ENCODE measurements at regions not wholly inside any gene's neighbourhood (a gene's known extent, or its start where the extent isn't known, plus 50 kb on each side); places are given as distances from the start of the nearest gene placed in this dataset.

GRCh38 chr18:39660141-39660540, 2094.5 kb upstream of the CELF4 start:
- peaks cover 3% of the 10 kb centered on the region for H3K36me3 Mint-ChIP-seq
- TF ChIP-seq EZH2 (IDR thresholded peaks at IDR 0.05) = no peak
- no peak for TF ChIP-seq CTCF (IDR thresholded peaks at IDR 0.05)
- TF ChIP-seq EZH2phosphoT487 (IDR thresholded peaks at IDR 0.05) = no peak
- Histone ChIP-seq H3K9ac (no peak overlapping the region), H3K27me3 (no peaks in the 10 kb centered on the region), H3F3A (ENCODE audit: low read depth) (no peaks in the 10 kb centered on the region), H3K36me3 (no peaks in the 10 kb centered on the region), H3K4me3 (no peak overlapping the region), H3K9me3 (ENCODE audit: low read depth) (no peaks in the 10 kb centered on the region), H3K27ac (no peak overlapping the region), H3K79me2 (ENCODE audit: low read depth) (no peaks in the 10 kb centered on the region), H3K4me2 (no peak overlapping the region), H3K4me1 (peaks cover 14% of the 10 kb centered on the region), H4K20me1 (ENCODE audit: low read depth) (no peaks in the 10 kb centered on the region), H2AFZ (replicated peaks) (no peak overlapping the region)
- no peak for DNase-seq (ENCODE audit: low spot score)
- H3K27ac Mint-ChIP-seq = no peak overlapping the region
- peaks cover 4% of the 10 kb centered on the region for H3K4me1 Mint-ChIP-seq
- H3K9me3 Mint-ChIP-seq = no peaks in the 10 kb centered on the region
- H3K27me3 Mint-ChIP-seq (ENCODE audit: insufficient read depth, low read depth) = no peaks in the 10 kb centered on the region
- no peak overlapping the region for H3K4me3 Mint-ChIP-seq

GRCh38 chr18:39655341-39655740, 2089.7 kb upstream of the CELF4 start:
- no peak overlapping the region for H3K4me3 Mint-ChIP-seq
- no peaks in the 10 kb centered on the region for H4K20me1 ChIP-seq (ENCODE audit: low read depth)
- no peaks in the 10 kb centered on the region for H3K36me3 ChIP-seq
- no peak overlapping the region for H2AFZ ChIP-seq (replicated peaks)
- H3K27ac ChIP-seq = no peak overlapping the region
- no peak overlapping the region for H3K27ac Mint-ChIP-seq
- peaks cover 14% of the 10 kb centered on the region for H3K4me1 ChIP-seq
- TF ChIP-seq CTCF (IDR thresholded peaks at IDR 0.05) = no peak
- TF ChIP-seq EZH2 (IDR thresholded peaks at IDR 0.05) = no peak
- no peak for DNase-seq (ENCODE audit: low spot score)
- H3K4me2 ChIP-seq = no peak overlapping the region
- H3K9ac ChIP-seq = no peak overlapping the region
- H3K79me2 ChIP-seq (ENCODE audit: low read depth) = no peaks in the 10 kb centered on the region
- H3K27me3 ChIP-seq = no peaks in the 10 kb centered on the region
- H3F3A ChIP-seq (ENCODE audit: low read depth) = no peaks in the 10 kb centered on the region
- H3K9me3 ChIP-seq (ENCODE audit: low read depth) = no peaks in the 10 kb centered on the region
- no peaks in the 10 kb centered on the region for H3K27me3 Mint-ChIP-seq (ENCODE audit: insufficient read depth, low read depth)
- no peak overlapping the region for H3K4me3 ChIP-seq
- no peaks in the 10 kb centered on the region for H3K36me3 Mint-ChIP-seq
- no peaks in the 10 kb centered on the region for H3K9me3 Mint-ChIP-seq
- peaks cover 4% of the 10 kb centered on the region for H3K4me1 Mint-ChIP-seq

GRCh38 chr18:39653221-39653620, 2087.6 kb upstream of the CELF4 start:
- no peaks in the 10 kb centered on the region for H3K36me3 ChIP-seq
- Mint-ChIP-seq H3K36me3 (no peaks in the 10 kb centered on the region), H3K4me3 (no peak overlapping the region), H3K4me1 (peaks cover 5% of the 10 kb centered on the region), H3K9me3 (no peaks in the 10 kb centered on the region), H3K27me3 (ENCODE audit: insufficient read depth, low read depth) (no peaks in the 10 kb centered on the region), H3K27ac (no peak overlapping the region)
- no peaks in the 10 kb centered on the region for H3K27me3 ChIP-seq
- no peaks in the 10 kb centered on the region for H3K79me2 ChIP-seq (ENCODE audit: low read depth)
- H3F3A ChIP-seq (ENCODE audit: low read depth) = no peaks in the 10 kb centered on the region
- no peak overlapping the region for H3K9ac ChIP-seq
- no peaks in the 10 kb centered on the region for H4K20me1 ChIP-seq (ENCODE audit: low read depth)
- H3K27ac ChIP-seq = no peak overlapping the region
- H3K4me1 ChIP-seq = peaks cover 2% of the 10 kb centered on the region
- TF ChIP-seq EZH2phosphoT487 (IDR thresholded peaks at IDR 0.05) (no peak), CTCF (IDR thresholded peaks at IDR 0.05) (no peak), EZH2 (IDR thresholded peaks at IDR 0.05) (no peak)
- H3K9me3 ChIP-seq (ENCODE audit: low read depth) = no peaks in the 10 kb centered on the region
- H3K4me2 ChIP-seq = no peak overlapping the region
- DNase-seq (ENCODE audit: low spot score) = no peak
- no peak overlapping the region for H2AFZ ChIP-seq (replicated peaks)
- H3K4me3 ChIP-seq = no peak overlapping the region

GRCh38 chr18:39648616-39649015, 2083.0 kb upstream of the CELF4 start:
- H3K4me3 Mint-ChIP-seq = no peak overlapping the region

More at GRCh38 chr18:39648616-39649015, 2083.0 kb upstream of the CELF4 start:
- no peak overlapping the region for H3K4me3 ChIP-seq
- no peaks in the 10 kb centered on the region for H3K79me2 ChIP-seq (ENCODE audit: low read depth)
- Mint-ChIP-seq H3K9me3 (peaks cover 2% of the 10 kb centered on the region), H3K36me3 (no peaks in the 10 kb centered on the region), H3K27me3 (ENCODE audit: insufficient read depth, low read depth) (no peaks in the 10 kb centered on the region), H3K4me1 (peaks cover 13% of the 10 kb centered on the region), H3K27ac (peak overlapping the region; percentile 57)
- H3K4me1 ChIP-seq = peaks cover 11% of the 10 kb centered on the region
- no peak overlapping the region for H3K4me2 ChIP-seq
- H3K9me3 ChIP-seq (ENCODE audit: low read depth) = no peaks in the 10 kb centered on the region
- no peaks in the 10 kb centered on the region for H3K27me3 ChIP-seq
- no peak overlapping the region for H3K9ac ChIP-seq
- no peaks in the 10 kb centered on the region for H4K20me1 ChIP-seq (ENCODE audit: low read depth)
- H3K36me3 ChIP-seq = no peaks in the 10 kb centered on the region
- no peaks in the 10 kb centered on the region for H3F3A ChIP-seq (ENCODE audit: low read depth)
- H2AFZ ChIP-seq (replicated peaks) = no peak overlapping the region
- DNase-seq (ENCODE audit: low spot score) = no peak
- no peak overlapping the region for H3K27ac ChIP-seq
- TF ChIP-seq EZH2phosphoT487 (IDR thresholded peaks at IDR 0.05) (no peak), EZH2 (IDR thresholded peaks at IDR 0.05) (no peak), CTCF (IDR thresholded peaks at IDR 0.05) (no peak)
